ENCODE measurements at regions not wholly inside any gene's neighbourhood (a gene's known extent, or its start where the extent isn't known, plus 50 kb on each side); places are given as distances from the start of the nearest gene placed in this dataset.

- peaks cover 0 to 2% (median 0%) of the 10 kb centered on the region in 6 donors for H3K9me3 Mint-ChIP-seq
These were observed 368.9 kb downstream of the SLITRK2 start for GRCh38 chrX:146186540-146186939.

DNA sequence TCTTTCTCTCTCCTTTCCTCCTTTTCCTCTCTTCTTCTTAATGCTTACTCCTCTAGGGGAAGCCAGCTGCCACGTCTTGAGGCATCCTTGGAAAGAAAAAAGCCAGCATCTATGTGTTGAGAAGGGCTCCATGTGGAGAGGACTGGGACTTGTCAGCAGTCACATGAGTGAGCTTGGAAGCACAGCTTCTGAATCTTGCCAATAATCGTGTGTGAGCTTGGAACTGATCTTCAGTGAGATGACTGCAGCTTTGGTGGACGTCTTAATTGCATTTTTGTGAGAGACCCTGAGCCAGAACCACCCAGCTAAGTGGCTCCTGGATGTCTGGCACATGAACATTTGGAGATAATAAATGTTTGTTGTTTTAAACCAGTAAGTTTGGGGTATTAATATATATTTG is 371.7 kb downstream of the SLITRK2 start:
- peaks cover 0 to 6% (median 0%) of the 10 kb centered on the region in 3 donors for H3K27me3 Mint-ChIP-seq (ENCODE audit: low read depth in 3 of 3)
- no peak for DNase-seq
- H3K27ac Mint-ChIP-seq = no peak overlapping the region
- H3K4me3 Mint-ChIP-seq = no peak overlapping the region
- no peaks in the 10 kb centered on the region for H3K36me3 Mint-ChIP-seq
- no peaks in the 10 kb centered on the region for H3K4me1 Mint-ChIP-seq
- peaks cover 0 to 2% (median under 1%) of the 10 kb centered on the region in 6 donors for H3K9me3 Mint-ChIP-seq

More at GRCh38 chrX:146186540-146186939, 368.9 kb downstream of the SLITRK2 start:
- no peaks in the 10 kb centered on the region for H3K4me1 Mint-ChIP-seq
- no peaks in the 10 kb centered on the region for H3K36me3 Mint-ChIP-seq
- DNase-seq = no peak
- peaks cover 0 to 2% (median 0%) of the 10 kb centered on the region in 3 donors for H3K27me3 Mint-ChIP-seq (ENCODE audit: low read depth in 3 of 3)
- H3K4me3 Mint-ChIP-seq = no peak overlapping the region
- no peak overlapping the region for H3K27ac Mint-ChIP-seq

GRCh38 chrX:146208821-146209220 is 391.2 kb downstream of the SLITRK2 start:
- Mint-ChIP-seq H3K4me3 (no peak overlapping the region), H3K36me3 (no peaks in the 10 kb centered on the region), H3K27ac (no peak overlapping the region), H3K9me3 (peaks cover 0 to 3% (median under 1%) of the 10 kb centered on the region in 6 donors), H3K27me3 (ENCODE audit: low read depth in 3 of 3) (peaks cover 0 to 5% (median 0%) of the 10 kb centered on the region in 3 donors), H3K4me1 (no peaks in the 10 kb centered on the region)
- no peak for DNase-seq

DNA sequence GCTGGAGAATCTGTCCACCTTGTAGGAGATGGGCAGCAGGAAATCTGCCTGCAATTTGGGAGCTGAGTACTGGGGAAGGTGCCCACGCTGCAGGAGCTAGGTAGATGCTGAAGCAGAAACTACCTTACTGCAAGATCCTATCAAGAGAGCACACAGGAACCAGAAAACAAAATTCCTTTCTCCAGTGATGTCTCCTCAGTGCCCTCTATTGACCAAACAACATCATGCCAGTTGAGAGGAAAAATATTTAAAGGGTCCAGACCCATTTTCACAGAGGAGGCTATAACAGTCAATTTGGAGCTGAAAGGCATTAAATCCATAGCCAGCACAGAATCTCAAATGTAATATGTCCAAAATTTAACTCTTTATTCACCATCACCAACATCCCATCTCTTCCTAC is 406.8 kb downstream of the SLITRK2 start:
- Mint-ChIP-seq H3K4me3 (no peak overlapping the region), H3K36me3 (no peaks in the 10 kb centered on the region), H3K27me3 (ENCODE audit: low read depth in 3 of 3) (peaks cover 0 to 7% (median 2%) of the 10 kb centered on the region in 3 donors), H3K27ac (no peak overlapping the region), H3K9me3 (peaks cover 0 to 7% (median 2%) of the 10 kb centered on the region in 6 donors), H3K4me1 (no peaks in the 10 kb centered on the region)
- no peak for DNase-seq

GRCh38 chrX:146238173-146238572 is 420.5 kb downstream of the SLITRK2 start:
- Mint-ChIP-seq H3K36me3 (no peaks in the 10 kb centered on the region), H3K9me3 (peaks cover 0 to 8% (median 1%) of the 10 kb centered on the region in 6 donors), H3K27ac (no peak overlapping the region), H3K4me3 (no peak overlapping the region), H3K4me1 (no peaks in the 10 kb centered on the region), H3K27me3 (ENCODE audit: low read depth in 3 of 3) (peaks cover 0 to 3% (median 3%) of the 10 kb centered on the region in 3 donors)
- no peak for DNase-seq

DNA sequence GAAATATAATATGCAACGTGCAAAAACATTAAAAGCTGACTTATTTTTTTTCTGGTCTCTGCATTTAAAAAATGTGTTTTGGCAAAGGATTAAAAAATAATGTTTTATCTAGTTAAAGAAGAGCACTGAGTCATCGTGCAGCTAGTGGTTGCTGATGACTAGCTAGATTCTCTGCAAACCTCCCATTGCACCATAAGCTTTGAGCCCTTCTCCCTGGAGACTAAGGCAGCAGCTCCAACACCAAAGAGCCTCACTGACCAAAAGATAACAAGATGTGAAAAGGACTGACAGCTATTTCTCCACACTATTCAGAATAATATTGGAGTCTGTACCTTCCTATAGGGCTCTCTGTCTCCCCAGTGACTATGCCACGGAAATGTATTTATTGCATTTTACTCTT is 424.3 kb downstream of the SLITRK2 start:
- no peak overlapping the region for H3K4me3 Mint-ChIP-seq
- no peaks in the 10 kb centered on the region for H3K36me3 Mint-ChIP-seq
- no peak overlapping the region for H3K27ac Mint-ChIP-seq
- no peaks in the 10 kb centered on the region for H3K4me1 Mint-ChIP-seq
- peaks cover 0 to 6% (median 0%) of the 10 kb centered on the region in 6 donors for H3K9me3 Mint-ChIP-seq
- H3K27me3 Mint-ChIP-seq (ENCODE audit: low read depth in 3 of 3) = peaks cover 0 to 5% (median 4%) of the 10 kb centered on the region in 3 donors
- no peak for DNase-seq

DNA sequence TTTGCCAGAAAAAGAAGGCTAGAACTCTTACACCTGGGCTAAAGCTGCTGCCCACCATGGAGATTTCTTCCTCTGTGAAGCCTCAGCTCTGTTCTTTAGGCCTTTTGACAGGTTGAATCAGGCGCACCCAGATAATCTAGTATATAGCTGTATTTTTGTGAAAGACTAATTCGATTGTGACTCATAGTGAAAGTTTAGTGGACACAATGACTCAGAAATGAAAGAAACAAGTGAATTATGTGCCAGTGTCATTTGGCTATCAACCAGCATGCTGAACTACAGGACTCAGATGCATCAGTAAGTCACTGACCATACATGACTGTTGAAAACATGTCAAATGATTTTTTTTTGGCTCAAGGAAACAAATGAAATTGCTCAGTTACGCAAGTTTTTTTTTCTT is 425.4 kb downstream of the SLITRK2 start:
- H3K27ac Mint-ChIP-seq = no peak overlapping the region
- H3K36me3 Mint-ChIP-seq = no peaks in the 10 kb centered on the region
- H3K27me3 Mint-ChIP-seq (ENCODE audit: low read depth in 3 of 3) = peaks cover 0 to 5% (median 4%) of the 10 kb centered on the region in 3 donors
- H3K4me1 Mint-ChIP-seq = no peaks in the 10 kb centered on the region
- DNase-seq = no peak
- H3K9me3 Mint-ChIP-seq = peaks cover 0 to 4% (median 0%) of the 10 kb centered on the region in 6 donors
- H3K4me3 Mint-ChIP-seq = no peak overlapping the region

- no peak for DNase-seq
- no peaks in the 10 kb centered on the region for H3K36me3 Mint-ChIP-seq
- peaks cover 0 to 3% (median 0%) of the 10 kb centered on the region in 6 donors for H3K9me3 Mint-ChIP-seq
- H3K4me1 Mint-ChIP-seq = no peaks in the 10 kb centered on the region
- H3K4me3 Mint-ChIP-seq = no peak overlapping the region
- no peak overlapping the region for H3K27ac Mint-ChIP-seq
- H3K27me3 Mint-ChIP-seq (ENCODE audit: low read depth in 3 of 3) = peaks cover 0 to 4% (median 0%) of the 10 kb centered on the region in 3 donors
These were observed 441.6 kb downstream of the SLITRK2 start for GRCh38 chrX:146259207-146259606.

DNA sequence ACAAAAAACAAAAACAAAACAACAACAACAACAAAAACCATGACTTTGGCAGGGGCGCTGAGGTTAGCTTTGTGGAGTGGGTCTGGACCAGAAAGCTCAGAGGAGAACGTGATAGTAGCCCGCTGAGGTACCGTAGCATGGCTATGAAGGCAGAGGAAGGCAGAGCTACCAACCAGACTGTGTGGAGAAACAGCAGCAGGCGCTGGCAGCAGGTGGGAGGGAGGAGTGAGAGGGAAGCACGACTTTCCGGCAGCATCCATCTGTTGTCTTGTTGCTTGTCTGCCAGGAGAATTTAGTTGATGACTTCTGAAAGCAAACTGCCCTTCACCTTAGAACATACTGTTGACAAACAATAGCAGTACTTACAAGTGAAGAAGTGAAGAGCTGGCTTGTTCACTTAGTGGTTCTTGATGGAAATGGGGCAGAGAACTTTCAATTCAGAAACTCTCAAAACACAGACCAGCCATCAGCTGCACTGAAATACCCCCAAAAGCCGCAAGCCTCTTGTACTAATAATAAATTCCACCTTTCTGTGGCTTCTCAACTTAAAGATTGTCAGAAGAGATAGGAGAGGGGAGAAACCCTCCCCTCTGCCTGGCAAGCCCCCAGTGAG is 447.2 kb downstream of the SLITRK2 start:
- DNase-seq = no peak
- H3K36me3 Mint-ChIP-seq = no peaks in the 10 kb centered on the region
- H3K9me3 Mint-ChIP-seq = no peaks in the 10 kb centered on the region
- no peaks in the 10 kb centered on the region for H3K4me1 Mint-ChIP-seq
- H3K4me3 Mint-ChIP-seq = no peak overlapping the region
- peaks cover 0 to 8% (median 0%) of the 10 kb centered on the region in 3 donors for H3K27me3 Mint-ChIP-seq (ENCODE audit: low read depth in 3 of 3)
- H3K27ac Mint-ChIP-seq = peak overlapping the region in 1 of 6 donors; percentile 37

DNA sequence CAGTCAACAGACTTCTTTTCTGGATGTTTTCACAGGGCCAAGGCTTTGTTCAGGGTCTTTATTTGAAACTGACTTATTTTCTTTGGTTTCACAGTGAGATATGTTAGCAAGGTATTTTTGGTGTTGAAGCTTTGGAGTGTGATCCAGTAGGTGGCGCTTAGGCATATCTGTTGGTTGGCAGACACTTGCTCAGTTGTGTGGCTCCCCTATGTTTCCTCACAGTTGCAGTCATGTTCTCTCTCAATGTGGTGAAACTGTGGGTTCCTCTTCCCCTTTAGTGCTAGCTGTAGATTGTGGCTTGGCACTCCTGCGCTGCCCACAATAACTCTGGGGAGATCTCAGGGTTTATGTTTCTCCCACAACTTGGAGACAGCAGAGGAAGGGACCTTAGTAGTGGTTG is 460.8 kb downstream of the SLITRK2 start:
- Mint-ChIP-seq H3K4me3 (no peak overlapping the region), H3K9me3 (no peaks in the 10 kb centered on the region), H3K27me3 (ENCODE audit: low read depth in 3 of 3) (peaks cover 1 to 2% (median 2%) of the 10 kb centered on the region in 3 donors), H3K4me1 (no peaks in the 10 kb centered on the region), H3K36me3 (no peaks in the 10 kb centered on the region), H3K27ac (no peak overlapping the region)
- no peak for DNase-seq

Measured in immature natural killer cell (primary cell).